WERI-Rb-1 (cell line): ENCODE measurements at regions not wholly inside any gene's neighbourhood (a gene's known extent, or its start where the extent isn't known, plus 50 kb on each side); places are given as distances from the start of the nearest gene placed in this dataset.

Experiments used
- DNase-seq: peaks from one replicate; pipeline ENCODE4 v3.0.0-alpha.2; 2020
- H3K27ac ChIP-seq: fragments of 250-450 bp; sonication (Bioruptor Pico); 2 replicates; pipeline ENCODE4 v1.5.1; 2020; ENCODE audit warnings: mild to moderate bottlenecking, moderate library complexity
- H3K27me3 ChIP-seq: fragments of 250-450 bp; sonication (Bioruptor Pico); 2 replicates; pipeline ENCODE4 v1.5.1; 2021; ENCODE audit warnings: mild to moderate bottlenecking, low read depth, moderate library complexity; ENCODE audit not compliant: insufficient read depth, severe bottlenecking
- H3K36me3 ChIP-seq: fragments of 250-450 bp; sonication (Bioruptor Pico); 2 replicates; pipeline ENCODE4 v1.5.1; 2020; ENCODE audit warnings: mild to moderate bottlenecking, moderate library complexity
- H3K4me3 ChIP-seq: 2 replicates; pipeline ENCODE4 v1.5.1; 2011; ENCODE audit warnings: low read depth, mild to moderate bottlenecking, control low read depth, low read length
- H3K9me3 ChIP-seq: fragments of 250-450 bp; sonication (Bioruptor Pico); 2 replicates; pipeline ENCODE4 v1.5.1; 2021; ENCODE audit warnings: mild to moderate bottlenecking, moderate library complexity; ENCODE audit not compliant: severe bottlenecking
- TF ChIP-seq, protein P1 (sequence below): IDR thresholded peaks from 2 replicates; pipeline ENCODE4 v1.5.1; 2011; ENCODE audit warnings: low read depth, mild to moderate bottlenecking, control low read depth, inconsistent platforms, low read length

DNA sequence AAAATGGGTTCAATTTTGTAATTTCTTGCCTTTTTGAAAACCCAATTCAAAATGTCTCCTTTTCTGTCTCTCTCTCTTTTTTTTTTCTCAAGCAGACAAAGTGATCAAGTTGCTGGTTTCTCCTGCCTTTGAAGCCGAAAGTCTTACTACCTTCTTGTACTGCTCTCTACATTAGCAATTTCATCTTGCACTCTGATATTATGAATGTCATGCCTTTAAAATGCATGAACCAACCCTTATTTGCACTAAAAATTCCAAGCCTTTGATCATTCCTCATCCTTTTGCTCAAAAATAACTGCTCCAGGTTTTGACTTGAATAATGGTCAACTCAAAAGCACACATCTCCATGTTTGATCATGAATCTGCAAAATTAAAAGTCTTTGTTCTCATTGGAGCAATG is 125.2 kb downstream of the CETN3 start:
- Histone ChIP-seq H3K9me3 (no peaks in the 10 kb centered on the region), H3K36me3 (no peaks in the 10 kb centered on the region), H3K27me3 (no peaks in the 10 kb centered on the region), H3K27ac (no peak overlapping the region), H3K4me3 (no peak overlapping the region)
- TF ChIP-seq, protein P1, sequence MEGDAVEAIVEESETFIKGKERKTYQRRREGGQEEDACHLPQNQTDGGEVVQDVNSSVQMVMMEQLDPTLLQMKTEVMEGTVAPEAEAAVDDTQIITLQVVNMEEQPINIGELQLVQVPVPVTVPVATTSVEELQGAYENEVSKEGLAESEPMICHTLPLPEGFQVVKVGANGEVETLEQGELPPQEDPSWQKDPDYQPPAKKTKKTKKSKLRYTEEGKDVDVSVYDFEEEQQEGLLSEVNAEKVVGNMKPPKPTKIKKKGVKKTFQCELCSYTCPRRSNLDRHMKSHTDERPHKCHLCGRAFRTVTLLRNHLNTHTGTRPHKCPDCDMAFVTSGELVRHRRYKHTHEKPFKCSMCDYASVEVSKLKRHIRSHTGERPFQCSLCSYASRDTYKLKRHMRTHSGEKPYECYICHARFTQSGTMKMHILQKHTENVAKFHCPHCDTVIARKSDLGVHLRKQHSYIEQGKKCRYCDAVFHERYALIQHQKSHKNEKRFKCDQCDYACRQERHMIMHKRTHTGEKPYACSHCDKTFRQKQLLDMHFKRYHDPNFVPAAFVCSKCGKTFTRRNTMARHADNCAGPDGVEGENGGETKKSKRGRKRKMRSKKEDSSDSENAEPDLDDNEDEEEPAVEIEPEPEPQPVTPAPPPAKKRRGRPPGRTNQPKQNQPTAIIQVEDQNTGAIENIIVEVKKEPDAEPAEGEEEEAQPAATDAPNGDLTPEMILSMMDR: no peak
- no peak for DNase-seq

DNA sequence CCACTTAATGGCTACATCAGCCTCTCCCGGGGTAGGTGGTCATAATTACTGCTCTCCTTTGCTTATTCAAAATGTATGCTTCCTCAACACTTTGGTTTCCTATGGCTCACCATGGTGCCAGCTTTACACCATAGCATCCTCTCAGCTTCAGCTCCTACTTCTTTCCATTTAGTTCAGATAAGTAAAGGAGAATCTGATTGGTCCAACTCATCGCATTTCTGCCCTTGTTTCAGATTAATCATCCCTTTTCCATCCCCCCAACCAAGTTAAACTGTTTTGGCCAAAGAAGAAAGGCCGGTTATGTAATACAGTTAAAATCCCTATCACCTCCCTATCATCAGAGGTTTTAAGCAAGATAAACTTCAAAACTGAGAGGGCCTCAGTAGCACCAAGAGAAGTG is 130.5 kb downstream of the CETN3 start:
- H3K27ac ChIP-seq: no peak overlapping the region
- H3K4me3 ChIP-seq: no peak overlapping the region
- H3K27me3 ChIP-seq: no peaks in the 10 kb centered on the region
- DNase-seq: no peak
- TF ChIP-seq, protein P1: no peak
- no peaks in the 10 kb centered on the region for H3K36me3 ChIP-seq
- H3K9me3 ChIP-seq: no peaks in the 10 kb centered on the region

DNA sequence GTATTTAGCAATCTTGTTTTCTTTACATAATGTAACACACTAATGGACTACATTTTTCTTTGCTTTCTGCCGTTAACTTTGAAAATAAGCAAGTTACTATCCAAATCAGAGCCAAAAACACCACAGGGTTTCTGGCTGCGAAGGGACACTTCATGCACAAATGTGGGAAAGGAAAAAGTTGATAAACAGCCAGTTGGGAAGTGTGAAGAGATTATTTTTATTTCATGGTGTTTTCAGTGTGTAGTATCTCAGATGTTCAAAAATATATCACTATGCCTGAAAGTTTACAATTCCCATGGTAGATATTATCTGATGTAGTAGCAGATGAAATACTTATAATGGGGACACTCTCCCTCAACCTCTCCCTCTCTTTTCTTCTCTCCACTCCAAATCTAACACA is 135.3 kb downstream of the CETN3 start:
- Histone ChIP-seq H3K9me3 (no peaks in the 10 kb centered on the region), H3K27me3 (no peaks in the 10 kb centered on the region), H3K27ac (no peak overlapping the region), H3K36me3 (no peaks in the 10 kb centered on the region), H3K4me3 (no peak overlapping the region)
- TF ChIP-seq, protein P1: no peak
- DNase-seq: no peak

DNA sequence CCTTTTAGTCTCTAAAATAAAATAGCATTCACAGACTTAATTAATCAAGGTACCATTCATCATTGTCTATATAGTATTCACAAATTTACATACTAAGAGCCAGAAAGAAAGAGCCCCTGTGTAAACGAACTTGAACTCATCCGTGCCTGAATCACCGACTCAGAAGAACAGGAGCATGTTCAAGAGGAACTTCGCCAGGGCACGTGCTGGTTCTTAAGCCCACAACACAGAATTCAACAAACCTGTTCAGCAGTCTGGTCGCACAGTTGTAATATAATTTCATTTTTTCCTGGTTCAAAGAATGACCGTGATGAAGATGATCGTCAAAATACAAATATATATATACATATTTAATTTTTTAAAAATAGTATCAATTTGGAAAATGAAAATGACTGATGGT is 141.9 kb downstream of the CETN3 start:
- TF ChIP-seq, protein P1: no peak
- no peak for DNase-seq
- H3K27me3 ChIP-seq: no peaks in the 10 kb centered on the region
- no peak overlapping the region for H3K27ac ChIP-seq
- no peaks in the 10 kb centered on the region for H3K36me3 ChIP-seq
- no peak overlapping the region for H3K4me3 ChIP-seq
- no peaks in the 10 kb centered on the region for H3K9me3 ChIP-seq

DNA sequence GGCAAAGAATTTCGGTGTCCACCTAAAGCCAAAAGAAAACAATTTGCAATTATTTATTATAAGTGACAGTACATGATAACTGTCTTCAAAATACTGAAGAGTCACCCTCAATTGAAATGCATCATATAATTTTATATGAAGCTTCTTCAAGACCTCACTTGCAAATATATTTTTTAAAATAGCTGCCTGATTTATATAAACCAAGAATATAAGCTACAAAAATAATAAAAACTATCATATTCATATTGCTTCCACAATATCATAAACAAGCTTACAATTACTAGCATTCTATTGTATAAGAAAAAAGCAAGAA is 144.1 kb downstream of the CETN3 start:
- DNase-seq: no peak

More for the DNA sequence above, 144.1 kb downstream of the CETN3 start:
- TF ChIP-seq, protein P1: no peak
- no peaks in the 10 kb centered on the region for H3K27me3 ChIP-seq
- no peak overlapping the region for H3K4me3 ChIP-seq
- no peak overlapping the region for H3K27ac ChIP-seq
- H3K36me3 ChIP-seq: no peaks in the 10 kb centered on the region
- H3K9me3 ChIP-seq: no peaks in the 10 kb centered on the region
